Karpas-422 (cell line): ENCODE measurements at regions not wholly inside any gene's neighbourhood (a gene's known extent, or its start where the extent isn't known, plus 50 kb on each side); places are given as distances from the start of the nearest gene placed in this dataset.

ENCODE experiments used
- DNase-seq: peaks from one replicate; pipeline ENCODE4 v3.0.0-alpha.2; 2015
- H2AFZ ChIP-seq: fragments of 200-600 bp; sonication (generic); 2 replicates; pipeline ENCODE4 v1.6.1; 2014; ENCODE audit warnings: antibody characterized with exemption, low read length, mixed read lengths
- H3K27ac ChIP-seq: fragments of 200-600 bp; sonication (generic); 2 replicates; pipeline ENCODE4 v1.5.1; 2014; ENCODE audit warnings: mild to moderate bottlenecking, low read length, moderate library complexity
- H3K27me3 ChIP-seq: fragments of 200-600 bp; sonication (generic); 2 replicates; pipeline ENCODE4 v1.6.1; 2014; ENCODE audit warnings: low read length, mixed read lengths
- H3K36me3 ChIP-seq: fragments of 200-600 bp; sonication (generic); 2 replicates; pipeline ENCODE4 v1.6.1; 2014; ENCODE audit warnings: low read length, mixed read lengths; ENCODE audit not compliant: insufficient read depth
- H3K4me1 ChIP-seq: fragments of 200-600 bp; sonication (generic); 2 replicates; pipeline ENCODE4 v1.6.1; 2014; ENCODE audit warnings: mild to moderate bottlenecking, low read length, mixed read lengths
- H3K4me2 ChIP-seq: fragments of 200-600 bp; sonication (generic); 2 replicates; pipeline ENCODE4 v1.6.1; 2014; ENCODE audit warnings: low read length, low read depth, mild to moderate bottlenecking; ENCODE audit not compliant: poor library complexity, severe bottlenecking
- H3K4me3 ChIP-seq: fragments of 200-600 bp; sonication (generic); 2 replicates; pipeline ENCODE4 v1.5.1; 2014; ENCODE audit warnings: mild to moderate bottlenecking, antibody characterized with exemption, low read length, mixed read lengths
- H3K79me2 ChIP-seq: fragments of 200-600 bp; sonication (generic); 2 replicates; pipeline ENCODE4 v1.6.1; 2014; ENCODE audit warnings: mild to moderate bottlenecking, low read length, mixed read lengths
- H3K9ac ChIP-seq: fragments of 200-600 bp; sonication (generic); 2 replicates; pipeline ENCODE4 v1.6.0; 2014; ENCODE audit warnings: low read length
- H3K9me2 ChIP-seq: fragments of 200-600 bp; sonication (generic), shearing (Covaris generic); replicated peaks from 2 replicates; pipeline ENCODE4 v1.6.0; 2014; ENCODE audit warnings: mild to moderate bottlenecking, low read length, moderate library complexity; ENCODE audit not compliant: insufficient read depth
- H3K9me3 ChIP-seq: fragments of 300-700, 200-600 bp; sonication (generic); 2 replicates; pipeline ENCODE4 v1.6.1; 2014; ENCODE audit warnings: low read length, mixed read lengths
- H4K20me1 ChIP-seq: fragments of 200-600 bp; sonication (generic); 2 replicates; pipeline ENCODE4 v1.6.1; 2014; ENCODE audit warnings: mild to moderate bottlenecking, antibody characterized with exemption, low read length, low read depth; ENCODE audit not compliant: insufficient read depth

- Histone ChIP-seq H3K79me2 (no peaks in the 10 kb centered on the region), H3K9ac (no peak overlapping the region), H3K9me2 (no peaks in the 10 kb centered on the region), H2AFZ (no peak overlapping the region), H3K27me3 (no peaks in the 10 kb centered on the region), H3K36me3 (no peaks in the 10 kb centered on the region), H3K4me1 (no peaks in the 10 kb centered on the region), H3K27ac (no peak overlapping the region), H4K20me1 (no peaks in the 10 kb centered on the region), H3K9me3 (no peaks in the 10 kb centered on the region), H3K4me2 (no peak overlapping the region), H3K4me3 (no peak overlapping the region)
- DNase-seq: no peak
These were observed 220.2 kb upstream of the NAV3 start for GRCh38 chr12:77610446-77610845.

- H4K20me1 ChIP-seq: no peaks in the 10 kb centered on the region
- no peak overlapping the region for H2AFZ ChIP-seq
- no peak overlapping the region for H3K4me3 ChIP-seq
- H3K9me3 ChIP-seq: no peaks in the 10 kb centered on the region
- H3K9ac ChIP-seq: no peak overlapping the region
- no peak overlapping the region for H3K27ac ChIP-seq
- no peaks in the 10 kb centered on the region for H3K9me2 ChIP-seq
- no peaks in the 10 kb centered on the region for H3K27me3 ChIP-seq
- no peak overlapping the region for H3K4me2 ChIP-seq
- H3K79me2 ChIP-seq: no peaks in the 10 kb centered on the region
- H3K36me3 ChIP-seq: no peaks in the 10 kb centered on the region
- DNase-seq: no peak
- no peaks in the 10 kb centered on the region for H3K4me1 ChIP-seq
These were observed 221.7 kb upstream of the NAV3 start for GRCh38 chr12:77609016-77609415.

- DNase-seq: no peak
- no peaks in the 10 kb centered on the region for H3K9me3 ChIP-seq
- no peaks in the 10 kb centered on the region for H3K9me2 ChIP-seq
- H3K4me1 ChIP-seq: no peaks in the 10 kb centered on the region
- H3K36me3 ChIP-seq: no peaks in the 10 kb centered on the region
- H3K9ac ChIP-seq: no peak overlapping the region
- H3K4me2 ChIP-seq: no peak overlapping the region
- H3K27me3 ChIP-seq: no peaks in the 10 kb centered on the region
- H3K27ac ChIP-seq: no peak overlapping the region
- no peak overlapping the region for H2AFZ ChIP-seq
- no peak overlapping the region for H3K4me3 ChIP-seq
- H3K79me2 ChIP-seq: no peaks in the 10 kb centered on the region
- H4K20me1 ChIP-seq: no peaks in the 10 kb centered on the region
These were observed 222.3 kb upstream of the NAV3 start for GRCh38 chr12:77608271-77608824.

- Histone ChIP-seq H3K4me3 (no peak overlapping the region), H4K20me1 (no peaks in the 10 kb centered on the region), H3K9ac (no peak overlapping the region), H3K9me2 (no peaks in the 10 kb centered on the region), H3K4me1 (no peaks in the 10 kb centered on the region), H3K27ac (no peak overlapping the region), H3K79me2 (no peaks in the 10 kb centered on the region), H3K9me3 (no peaks in the 10 kb centered on the region), H3K36me3 (no peaks in the 10 kb centered on the region), H3K4me2 (no peak overlapping the region), H3K27me3 (no peaks in the 10 kb centered on the region), H2AFZ (no peak overlapping the region)
- no peak for DNase-seq
These were observed 224.3 kb upstream of the NAV3 start for GRCh38 chr12:77606348-77606747.

GRCh38 chr12:77603946-77604345 is 226.7 kb upstream of the NAV3 start:
- no peak for DNase-seq
- no peaks in the 10 kb centered on the region for H3K27me3 ChIP-seq
- no peak overlapping the region for H3K4me2 ChIP-seq
- H3K4me1 ChIP-seq: no peaks in the 10 kb centered on the region
- H3K9me3 ChIP-seq: no peaks in the 10 kb centered on the region
- H3K4me3 ChIP-seq: no peak overlapping the region
- no peaks in the 10 kb centered on the region for H3K79me2 ChIP-seq
- H3K27ac ChIP-seq: no peak overlapping the region
- no peaks in the 10 kb centered on the region for H3K36me3 ChIP-seq
- H3K9ac ChIP-seq: no peak overlapping the region
- H3K9me2 ChIP-seq: no peaks in the 10 kb centered on the region
- no peaks in the 10 kb centered on the region for H4K20me1 ChIP-seq
- no peak overlapping the region for H2AFZ ChIP-seq

- Histone ChIP-seq H3K9me3 (no peaks in the 10 kb centered on the region), H3K4me1 (no peaks in the 10 kb centered on the region), H3K27me3 (no peaks in the 10 kb centered on the region), H3K9me2 (no peaks in the 10 kb centered on the region), H3K4me3 (no peak overlapping the region), H3K4me2 (no peak overlapping the region), H3K9ac (no peak overlapping the region), H3K36me3 (no peaks in the 10 kb centered on the region), H3K79me2 (no peaks in the 10 kb centered on the region), H3K27ac (no peak overlapping the region), H2AFZ (no peak overlapping the region), H4K20me1 (no peaks in the 10 kb centered on the region)
- DNase-seq: no peak
These were observed 229.6 kb upstream of the NAV3 start for GRCh38 chr12:77601069-77601468.

- H3K79me2 ChIP-seq: no peaks in the 10 kb centered on the region
- no peak overlapping the region for H2AFZ ChIP-seq
- H3K9me2 ChIP-seq: no peaks in the 10 kb centered on the region
- H3K27ac ChIP-seq: no peak overlapping the region
- DNase-seq: no peak
- no peaks in the 10 kb centered on the region for H3K27me3 ChIP-seq
- H3K4me3 ChIP-seq: no peak overlapping the region
- no peak overlapping the region for H3K4me2 ChIP-seq
- H3K9me3 ChIP-seq: no peaks in the 10 kb centered on the region
- H3K9ac ChIP-seq: no peak overlapping the region
- no peaks in the 10 kb centered on the region for H4K20me1 ChIP-seq
- H3K36me3 ChIP-seq: no peaks in the 10 kb centered on the region
- no peaks in the 10 kb centered on the region for H3K4me1 ChIP-seq
These were observed 230.2 kb upstream of the NAV3 start for GRCh38 chr12:77600468-77600843.

- Histone ChIP-seq H3K27ac (no peak overlapping the region), H3K9ac (no peak overlapping the region), H3K4me3 (no peak overlapping the region), H3K36me3 (no peaks in the 10 kb centered on the region), H3K4me1 (no peaks in the 10 kb centered on the region), H3K27me3 (no peaks in the 10 kb centered on the region), H4K20me1 (no peaks in the 10 kb centered on the region), H3K9me2 (no peaks in the 10 kb centered on the region), H3K4me2 (no peak overlapping the region), H3K9me3 (no peaks in the 10 kb centered on the region), H2AFZ (no peak overlapping the region), H3K79me2 (no peaks in the 10 kb centered on the region)
- DNase-seq: no peak
These were observed 230.8 kb upstream of the NAV3 start for GRCh38 chr12:77599782-77600467.
